GM13977 (cell line): ENCODE measurements at regions not wholly inside any gene's neighbourhood (a gene's known extent, or its start where the extent isn't known, plus 50 kb on each side); places are given as distances from the start of the nearest gene placed in this dataset.
"Not testable (repeated sequence)": the region's sequence is repeated elsewhere in the genome, so short reads cannot be mapped to it uniquely, and the experiment has no call there.

ENCODE experiments used
- DNase-seq: peaks from one replicate; pipeline ENCODE4 v3.0.0; 2012; ENCODE audit warnings: low spot score
- CTCF ChIP-seq: IDR thresholded peaks from 2 replicates; pipeline ENCODE4 v1.5.1; 2012; ENCODE audit warnings: mild to moderate bottlenecking, control low read depth; ENCODE audit not compliant: insufficient read depth; ENCODE audit errors: extremely low read depth, missing control alignments
- in situ Hi-C: fragments of 300-500 bp; cut with MboI; formaldehyde crosslinking; loops from one replicate; pipeline ENCODE4 v1.12.0; 2022; ENCODE audit warnings: low sequenced_read_pairs, low pct_unique_long_range_greater_than_20kb, mixed read lengths, inconsistent platforms; ENCODE audit not compliant: unreplicated experiment

- TF ChIP-seq CTCF, result no peak
- no peak for DNase-seq
These were observed 269.9 kb downstream of the MED10 start for GRCh38 chr5:6108540-6108848.

GRCh38 chr5:6107675-6108539 lies 270.4 kb downstream of the MED10 start:
- TF ChIP-seq CTCF, result no peak
- in situ Hi-C loops, result no loop called here
- DNase-seq, result no peak

More at GRCh38 chr5:6108540-6108848, 269.9 kb downstream of the MED10 start:
- in situ Hi-C loops, result no loop called here

- in situ Hi-C loops, result no loop called here
- no peak for TF ChIP-seq CTCF
- no peak for DNase-seq
These were observed 271.6 kb downstream of the MED10 start for GRCh38 chr5:6106756-6107155.

- no peak for TF ChIP-seq CTCF
- in situ Hi-C loops, result no loop called here
These were observed 273.0 kb downstream of the MED10 start for GRCh38 chr5:6105320-6105719.

GRCh38 chr5:6096101-6096500 lies 282.2 kb downstream of the MED10 start:
- no peak for TF ChIP-seq CTCF
- in situ Hi-C loops, result no loop called here

More at GRCh38 chr5:6105320-6105719, 273.0 kb downstream of the MED10 start:
- no peak for DNase-seq

GRCh38 chr5:6094180-6094579 lies 284.2 kb downstream of the MED10 start:
- in situ Hi-C loops, DNase-seq: not testable (repeated sequence)

More at GRCh38 chr5:6096101-6096500, 282.2 kb downstream of the MED10 start:
- DNase-seq, result no peak

- in situ Hi-C loops, result no loop called here
- no peak for DNase-seq
- no peak for TF ChIP-seq CTCF
These were observed 287.5 kb downstream of the MED10 start for GRCh38 chr5:6090838-6091237.
